ENCODE measurements at regions not wholly inside any gene's neighbourhood (a gene's known extent, or its start where the extent isn't known, plus 50 kb on each side); places are given as distances from the start of the nearest gene placed in this dataset.

DNA sequence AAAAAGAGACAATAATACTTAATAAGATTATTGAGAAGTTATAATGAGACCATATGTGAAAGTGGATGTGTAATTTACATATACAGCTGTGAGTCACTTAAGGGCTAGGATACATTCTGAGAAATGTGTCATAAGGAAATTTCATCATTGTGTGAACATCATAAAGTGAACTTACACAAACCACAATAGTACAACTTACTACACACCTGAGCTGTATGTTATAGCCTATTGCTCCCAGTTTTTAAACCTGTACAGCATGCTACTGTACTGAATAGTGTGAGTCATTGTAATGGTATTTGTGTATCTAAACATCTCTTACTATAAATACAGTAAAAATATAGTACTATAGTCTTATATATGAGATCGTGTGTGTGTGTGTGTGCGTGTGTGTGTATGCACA, 1420.3 kb upstream of the PIK3C3 start:
- no peaks in the 10 kb centered on the region for H3K4me1 ChIP-seq (ENCODE audit: control insufficient read depth, insufficient read depth, low read length)
- no peak for DNase-seq (ENCODE audit: low read depth in 4 of 6, low spot score in 6 of 6)
- H3K27me3 ChIP-seq (ENCODE audit: control insufficient read depth, insufficient read depth, low read length) = no peaks in the 10 kb centered on the region
- H3K9me3 ChIP-seq (ENCODE audit: control insufficient read depth, insufficient read depth, low read length) = no peaks in the 10 kb centered on the region
- WGBS (ENCODE audit: insufficient coverage) = no CpG with 5 or more reads among the region's 2 CpGs
- no peak overlapping the region for H3K4me3 ChIP-seq (ENCODE audit: low read depth, low read length)
- H3K27ac ChIP-seq (ENCODE audit: low read depth, low read length) = no peak overlapping the region
- H3K36me3 ChIP-seq (ENCODE audit: control insufficient read depth, insufficient read depth, low read length) = no peaks in the 10 kb centered on the region

GRCh38 chr18:40532046-40532445, 1423.0 kb upstream of the PIK3C3 start:
- H3K4me3 ChIP-seq (ENCODE audit: low read depth, low read length) = no peak overlapping the region
- no peaks in the 10 kb centered on the region for H3K4me1 ChIP-seq (ENCODE audit: control insufficient read depth, insufficient read depth, low read length)
- WGBS (ENCODE audit: insufficient coverage) = no CpG with 5 or more reads among the region's 1 CpG
- H3K9me3 ChIP-seq (ENCODE audit: control insufficient read depth, insufficient read depth, low read length) = no peaks in the 10 kb centered on the region
- DNase-seq (ENCODE audit: low read depth in 4 of 6, low spot score in 6 of 6) = no peak
- no peaks in the 10 kb centered on the region for H3K36me3 ChIP-seq (ENCODE audit: control insufficient read depth, insufficient read depth, low read length)
- H3K27ac ChIP-seq (ENCODE audit: low read depth, low read length) = no peak overlapping the region
- no peaks in the 10 kb centered on the region for H3K27me3 ChIP-seq (ENCODE audit: control insufficient read depth, insufficient read depth, low read length)

GRCh38 chr18:40531051-40531450, 1424.0 kb upstream of the PIK3C3 start:
- Histone ChIP-seq H3K9me3 (ENCODE audit: control insufficient read depth, insufficient read depth, low read length) (no peaks in the 10 kb centered on the region), H3K4me1 (ENCODE audit: control insufficient read depth, insufficient read depth, low read length) (no peaks in the 10 kb centered on the region), H3K27me3 (ENCODE audit: control insufficient read depth, insufficient read depth, low read length) (no peaks in the 10 kb centered on the region), H3K27ac (ENCODE audit: low read depth, low read length) (no peak overlapping the region), H3K4me3 (ENCODE audit: low read depth, low read length) (no peak overlapping the region), H3K36me3 (ENCODE audit: control insufficient read depth, insufficient read depth, low read length) (no peaks in the 10 kb centered on the region)
- WGBS (ENCODE audit: insufficient coverage) = no CpG with 5 or more reads among the region's 2 CpGs
- DNase-seq (ENCODE audit: low read depth in 4 of 6, low spot score in 6 of 6) = peak in 2 of 6 donors; percentile 1 to 70

DNA sequence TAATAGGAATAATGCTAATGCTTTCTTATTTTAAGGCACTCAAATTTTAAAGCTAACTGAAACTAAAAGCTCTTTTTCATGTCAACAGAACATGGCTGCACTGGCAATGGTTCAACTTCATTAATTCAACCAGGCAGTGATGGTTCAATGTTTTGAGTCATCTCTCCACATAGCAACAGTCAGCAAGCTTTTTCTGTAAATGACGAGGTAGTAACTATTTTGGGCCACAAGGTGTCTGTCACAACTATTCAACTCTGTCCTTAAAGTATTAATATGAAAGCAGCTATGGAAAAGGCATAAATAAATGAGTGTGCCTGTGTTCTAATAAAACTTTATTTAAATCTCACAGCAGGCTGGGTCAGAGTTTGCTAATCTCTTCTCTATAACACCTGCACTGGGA, 1425.6 kb upstream of the PIK3C3 start:
- Histone ChIP-seq H3K27me3 (ENCODE audit: control insufficient read depth, insufficient read depth, low read length) (no peaks in the 10 kb centered on the region), H3K27ac (ENCODE audit: low read depth, low read length) (no peak overlapping the region), H3K4me1 (ENCODE audit: control insufficient read depth, insufficient read depth, low read length) (no peaks in the 10 kb centered on the region), H3K36me3 (ENCODE audit: control insufficient read depth, insufficient read depth, low read length) (no peaks in the 10 kb centered on the region), H3K4me3 (ENCODE audit: low read depth, low read length) (no peak overlapping the region), H3K9me3 (ENCODE audit: control insufficient read depth, insufficient read depth, low read length) (no peaks in the 10 kb centered on the region)
- DNase-seq (ENCODE audit: low read depth in 4 of 6, low spot score in 6 of 6) = no peak
- WGBS (ENCODE audit: insufficient coverage) = no CpG with 5 or more reads among the region's 1 CpG

DNA sequence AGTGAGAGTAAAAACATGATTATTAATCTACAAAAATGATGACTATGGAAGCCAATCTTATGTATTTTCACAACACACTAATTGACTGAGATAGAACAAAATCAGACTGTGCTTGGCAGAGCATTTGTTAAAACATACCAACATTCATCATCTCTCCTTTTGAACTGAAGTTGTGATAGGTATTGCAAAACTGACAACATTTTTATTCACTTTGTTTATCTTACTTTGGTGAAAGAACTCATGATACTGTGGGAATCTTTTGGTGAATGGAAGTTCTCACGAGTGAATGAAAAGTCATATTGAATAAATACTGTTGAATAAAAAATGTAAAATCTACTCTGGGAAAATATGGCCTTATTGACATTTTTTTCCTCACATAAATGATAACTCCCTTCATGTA, 1430.2 kb upstream of the PIK3C3 start:
- no CpG with 5 or more reads among the region's 1 CpG for WGBS (ENCODE audit: insufficient coverage)
- Histone ChIP-seq H3K9me3 (ENCODE audit: control insufficient read depth, insufficient read depth, low read length) (no peaks in the 10 kb centered on the region), H3K4me1 (ENCODE audit: control insufficient read depth, insufficient read depth, low read length) (no peaks in the 10 kb centered on the region), H3K4me3 (ENCODE audit: low read depth, low read length) (no peak overlapping the region), H3K36me3 (ENCODE audit: control insufficient read depth, insufficient read depth, low read length) (no peaks in the 10 kb centered on the region), H3K27ac (ENCODE audit: low read depth, low read length) (no peak overlapping the region), H3K27me3 (ENCODE audit: control insufficient read depth, insufficient read depth, low read length) (no peaks in the 10 kb centered on the region)
- no peak for DNase-seq (ENCODE audit: low read depth in 4 of 6, low spot score in 6 of 6)

- Histone ChIP-seq H3K4me3 (ENCODE audit: low read depth, low read length) (no peak overlapping the region), H3K9me3 (ENCODE audit: control insufficient read depth, insufficient read depth, low read length) (no peaks in the 10 kb centered on the region), H3K27ac (ENCODE audit: low read depth, low read length) (no peak overlapping the region), H3K4me1 (ENCODE audit: control insufficient read depth, insufficient read depth, low read length) (no peaks in the 10 kb centered on the region), H3K27me3 (ENCODE audit: control insufficient read depth, insufficient read depth, low read length) (no peaks in the 10 kb centered on the region), H3K36me3 (ENCODE audit: control insufficient read depth, insufficient read depth, low read length) (no peaks in the 10 kb centered on the region)
- WGBS (ENCODE audit: insufficient coverage) = 100% methylated on average over 1 of the region's 1 CpG
- DNase-seq (ENCODE audit: low read depth in 4 of 6, low spot score in 6 of 6) = peak in 2 of 6 donors; percentile 15 to 85
These were observed 1431.7 kb upstream of the PIK3C3 start for GRCh38 chr18:40523287-40523686.

- WGBS (ENCODE audit: insufficient coverage) = no CpG with 5 or more reads among the region's 1 CpG
- no peaks in the 10 kb centered on the region for H3K27me3 ChIP-seq (ENCODE audit: control insufficient read depth, insufficient read depth, low read length)
- H3K4me3 ChIP-seq (ENCODE audit: low read depth, low read length) = no peak overlapping the region
- no peak overlapping the region for H3K27ac ChIP-seq (ENCODE audit: low read depth, low read length)
- H3K4me1 ChIP-seq (ENCODE audit: control insufficient read depth, insufficient read depth, low read length) = no peaks in the 10 kb centered on the region
- no peaks in the 10 kb centered on the region for H3K36me3 ChIP-seq (ENCODE audit: control insufficient read depth, insufficient read depth, low read length)
- no peak for DNase-seq (ENCODE audit: low read depth in 4 of 6, low spot score in 6 of 6)
- H3K9me3 ChIP-seq (ENCODE audit: control insufficient read depth, insufficient read depth, low read length) = no peaks in the 10 kb centered on the region
These were observed 1454.0 kb upstream of the PIK3C3 start for GRCh38 chr18:40501026-40501425.

DNA sequence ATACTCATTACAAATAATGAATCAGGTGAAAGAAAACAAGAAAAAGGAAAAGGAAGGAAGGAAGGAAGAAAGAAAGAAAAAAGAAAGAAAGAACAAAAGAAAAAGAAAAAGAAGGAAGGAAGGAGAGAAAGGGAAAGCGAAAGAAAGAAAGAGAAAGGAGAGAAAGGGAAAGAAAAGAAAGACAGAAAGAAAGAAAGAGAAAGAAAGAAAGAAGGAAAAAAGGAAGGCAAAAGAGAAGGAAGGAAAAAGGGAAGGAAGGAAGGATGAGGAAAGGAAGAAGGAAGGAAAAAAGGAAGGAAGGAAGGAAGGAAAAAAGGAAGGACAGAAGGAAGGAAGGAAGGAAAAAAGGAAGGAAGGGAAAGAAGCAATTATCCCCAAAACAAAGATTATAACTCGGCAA, 1460.4 kb upstream of the PIK3C3 start:
- no peaks in the 10 kb centered on the region for H3K4me1 ChIP-seq (ENCODE audit: control insufficient read depth, insufficient read depth, low read length)
- no peak for DNase-seq (ENCODE audit: low read depth in 4 of 6, low spot score in 6 of 6)
- no peak overlapping the region for H3K4me3 ChIP-seq (ENCODE audit: low read depth, low read length)
- no peaks in the 10 kb centered on the region for H3K27me3 ChIP-seq (ENCODE audit: control insufficient read depth, insufficient read depth, low read length)
- 96% methylated on average over 1 of the region's 2 CpGs for WGBS (ENCODE audit: insufficient coverage)
- no peaks in the 10 kb centered on the region for H3K36me3 ChIP-seq (ENCODE audit: control insufficient read depth, insufficient read depth, low read length)
- no peak overlapping the region for H3K27ac ChIP-seq (ENCODE audit: low read depth, low read length)
- H3K9me3 ChIP-seq (ENCODE audit: control insufficient read depth, insufficient read depth, low read length) = no peaks in the 10 kb centered on the region

DNA sequence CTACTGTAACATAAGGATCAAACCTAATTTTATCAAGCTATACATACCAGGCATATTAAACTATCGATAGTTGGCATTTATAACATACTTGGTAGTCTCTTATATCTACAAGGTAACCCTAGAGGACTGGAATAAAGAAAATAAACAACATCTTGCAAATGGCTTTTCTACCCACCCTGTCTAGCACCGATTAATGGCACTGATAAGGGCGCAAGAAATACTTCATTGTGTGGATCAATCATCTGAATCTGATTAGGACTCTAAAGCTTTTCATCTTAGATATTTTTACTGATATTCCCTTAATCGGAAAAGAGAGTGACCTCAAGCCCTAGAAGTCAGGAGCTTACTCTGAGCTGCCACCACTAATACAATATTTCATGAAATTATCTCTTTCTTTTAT, 1461.7 kb upstream of the PIK3C3 start:
- Histone ChIP-seq H3K27ac (ENCODE audit: low read depth, low read length) (no peak overlapping the region), H3K4me3 (ENCODE audit: low read depth, low read length) (no peak overlapping the region), H3K36me3 (ENCODE audit: control insufficient read depth, insufficient read depth, low read length) (no peaks in the 10 kb centered on the region), H3K4me1 (ENCODE audit: control insufficient read depth, insufficient read depth, low read length) (no peaks in the 10 kb centered on the region), H3K9me3 (ENCODE audit: control insufficient read depth, insufficient read depth, low read length) (no peaks in the 10 kb centered on the region), H3K27me3 (ENCODE audit: control insufficient read depth, insufficient read depth, low read length) (no peaks in the 10 kb centered on the region)
- no peak for DNase-seq (ENCODE audit: low read depth in 4 of 6, low spot score in 6 of 6)
- WGBS (ENCODE audit: insufficient coverage) = no CpG with 5 or more reads among the region's 4 CpGs

- no peak overlapping the region for H3K27ac ChIP-seq (ENCODE audit: low read depth, low read length)
- no peaks in the 10 kb centered on the region for H3K36me3 ChIP-seq (ENCODE audit: control insufficient read depth, insufficient read depth, low read length)
- DNase-seq (ENCODE audit: low read depth in 4 of 6, low spot score in 6 of 6) = no peak
- no peaks in the 10 kb centered on the region for H3K27me3 ChIP-seq (ENCODE audit: control insufficient read depth, insufficient read depth, low read length)
- no peaks in the 10 kb centered on the region for H3K9me3 ChIP-seq (ENCODE audit: control insufficient read depth, insufficient read depth, low read length)
- H3K4me1 ChIP-seq (ENCODE audit: control insufficient read depth, insufficient read depth, low read length) = no peaks in the 10 kb centered on the region
- no peak overlapping the region for H3K4me3 ChIP-seq (ENCODE audit: low read depth, low read length)
These were observed 1465.7 kb upstream of the PIK3C3 start for GRCh38 chr18:40489301-40489700.

GRCh38 chr18:40485318-40485717, 1469.7 kb upstream of the PIK3C3 start:
- no peak for DNase-seq (ENCODE audit: low read depth in 4 of 6, low spot score in 6 of 6)
- Histone ChIP-seq H3K4me1 (ENCODE audit: control insufficient read depth, insufficient read depth, low read length) (no peaks in the 10 kb centered on the region), H3K27ac (ENCODE audit: low read depth, low read length) (no peak overlapping the region), H3K36me3 (ENCODE audit: control insufficient read depth, insufficient read depth, low read length) (no peaks in the 10 kb centered on the region), H3K9me3 (ENCODE audit: control insufficient read depth, insufficient read depth, low read length) (no peaks in the 10 kb centered on the region), H3K27me3 (ENCODE audit: control insufficient read depth, insufficient read depth, low read length) (no peaks in the 10 kb centered on the region), H3K4me3 (ENCODE audit: low read depth, low read length) (no peak overlapping the region)
